OCI-LY7 (cell line): ENCODE measurements at regions not wholly inside any gene's neighbourhood (a gene's known extent, or its start where the extent isn't known, plus 50 kb on each side); places are given as distances from the start of the nearest gene placed in this dataset.

Experiments used
- BruUV-seq: library from RNA; stranded (reverse); fragments of 400-500 nt; replicated peaks from 2 replicates; lab custom pipeline; 2021; lab: Mats Ljungman, UMichigan
- CTCF ChIA-PET: fragments of 300-600 bp; sonication (Branson Sonifier 250); formaldehyde crosslinking; loops from one replicate; lab custom pipeline; 2022; ENCODE audit warnings: antibody characterized with exemption; ENCODE audit not compliant: unreplicated experiment; lab: Charles Lee
- POLR2A ChIA-PET: fragments of 300-600 bp; sonication (Branson Sonifier 250); formaldehyde crosslinking; loops from one replicate; lab custom pipeline; 2022; ENCODE audit warnings: antibody characterized with exemption; lab: Charles Lee
- DNase-seq: peaks from one replicate; pipeline ENCODE4 v3.0.0-alpha.2; 2015; ENCODE audit warnings: low spot score
- H2AFZ ChIP-seq: fragments of 200-600 bp; sonication (generic), shearing (Covaris generic); 2 replicates; pipeline ENCODE4 v1.6.1; 2014; ENCODE audit warnings: mild to moderate bottlenecking, antibody characterized with exemption, low read length, moderate library complexity
- H3K27ac ChIP-seq: fragments of 200-600 bp; sonication (generic); 2 replicates; pipeline ENCODE4 v1.5.1; 2014; ENCODE audit warnings: mixed run types, low read depth, mild to moderate bottlenecking, moderate library complexity, low read length, inconsistent platforms; ENCODE audit not compliant: poor library complexity, severe bottlenecking
- H3K36me3 ChIP-seq: fragments of 200-600 bp; sonication (generic); 2 replicates; pipeline ENCODE4 v1.6.1; 2014; ENCODE audit warnings: mild to moderate bottlenecking, antibody characterized with exemption, low read length, moderate library complexity, mixed read lengths; ENCODE audit not compliant: insufficient read depth
- H3K4me1 ChIP-seq: fragments of 200-600 bp; sonication (generic); 2 replicates; pipeline ENCODE4 v1.5.1; 2014; ENCODE audit warnings: mild to moderate bottlenecking, low read length; ENCODE audit not compliant: insufficient read depth, poor library complexity, severe bottlenecking
- H3K4me2 ChIP-seq: fragments of 200-600 bp; sonication (generic); 2 replicates; pipeline ENCODE4 v1.6.1; 2014; ENCODE audit warnings: mild to moderate bottlenecking, low read length
- H3K4me3 ChIP-seq: fragments of 200-600 bp; sonication (generic); 2 replicates; pipeline ENCODE4 v1.5.1; 2014; ENCODE audit warnings: mild to moderate bottlenecking, low read depth, low read length; ENCODE audit not compliant: poor library complexity, severe bottlenecking
- H3K79me2 ChIP-seq: fragments of 200-600 bp; sonication (generic); 2 replicates; pipeline ENCODE4 v1.6.1; 2016; ENCODE audit warnings: low read depth, mild to moderate bottlenecking, low read length, moderate library complexity, mixed read lengths; ENCODE audit not compliant: insufficient read depth
- H3K9me2 ChIP-seq: fragments of 200-600 bp; sonication (generic); 2 replicates; pipeline ENCODE4 v1.6.1; 2016; ENCODE audit warnings: mild to moderate bottlenecking, low read length, mixed read lengths; ENCODE audit not compliant: insufficient read depth
- H3K9me3 ChIP-seq: fragments of 200-600 bp; sonication (generic); 2 replicates; pipeline ENCODE4 v1.6.1; 2014; ENCODE audit warnings: mild to moderate bottlenecking, mixed run types, low read length, mixed read lengths
- H4K20me1 ChIP-seq: fragments of 200-600 bp; sonication (generic); 2 replicates; pipeline ENCODE4 v1.6.1; 2014; ENCODE audit warnings: mild to moderate bottlenecking, antibody characterized with exemption, low read length, moderate library complexity, mixed read lengths; ENCODE audit not compliant: insufficient read depth
- CTCF ChIP-seq: fragments of 200-600 bp; sonication (generic); conservative IDR thresholded peaks from 2 replicates; pipeline ENCODE4 v1.5.1; 2014; ENCODE audit warnings: mild to moderate bottlenecking, antibody characterized with exemption, low read length, moderate library complexity, mixed read lengths
- EZH2phosphoT487 ChIP-seq: fragments of 200-600 bp; sonication (generic); IDR thresholded peaks from 2 replicates; pipeline ENCODE4 v1.6.1; 2018; ENCODE audit warnings: low read depth, borderline replicate concordance, mild to moderate bottlenecking, mixed run types, antibody characterized with exemption, low read length, moderate library complexity, mixed read lengths
- intact Hi-C: fragments of 100-400 bp; cut with micrococcal nuclease; formaldehyde crosslinking; loops from one replicate; pipeline ENCODE4 v1.10.0; 2022; ENCODE audit not compliant: unreplicated experiment

- H3K27ac ChIP-seq = no peak overlapping the region
- H3K4me3 ChIP-seq = no peak overlapping the region
- no peak overlapping the region for H3K4me2 ChIP-seq
- peaks cover 13% of the 10 kb centered on the region; the same call in 1 of the 2 replicates for H3K9me3 ChIP-seq
- no peaks in the 10 kb centered on the region for H3K79me2 ChIP-seq
- intact Hi-C loops = no loop called here
- H2AFZ ChIP-seq = no peak overlapping the region
- CTCF ChIA-PET = no interaction called here
- POLR2A ChIA-PET = interaction anchor here (0.7 kb wide), 1 partner anchor 470 kb away, joined by 3 read pairs; no protein-coding TSS in a partner anchor
- no peak for DNase-seq
- no peaks in the 10 kb centered on the region for H3K9me2 ChIP-seq
- no TSS peak for BruUV-seq
- H4K20me1 ChIP-seq = no peaks in the 10 kb centered on the region
- TF ChIP-seq CTCF (no peak), EZH2phosphoT487 (no peak)
- no peaks in the 10 kb centered on the region for H3K36me3 ChIP-seq
- no peaks in the 10 kb centered on the region for H3K4me1 ChIP-seq
Measured at GRCh38 chr21:22456241-22456640, 1458.0 kb downstream of the NCAM2 start.

- H3K27ac ChIP-seq = no peak overlapping the region
- H3K9me2 ChIP-seq = no peaks in the 10 kb centered on the region
- peaks cover 5% of the 10 kb centered on the region for H3K9me3 ChIP-seq
- POLR2A ChIA-PET = no interaction called here
- no peak for TF ChIP-seq CTCF
- no peak overlapping the region for H2AFZ ChIP-seq
- no peak overlapping the region for H3K4me2 ChIP-seq
- no peak overlapping the region for H3K4me3 ChIP-seq
- no peaks in the 10 kb centered on the region for H3K36me3 ChIP-seq
- no peak for DNase-seq
- BruUV-seq = no TSS peak
- CTCF ChIA-PET = no interaction called here
- intact Hi-C loops = no loop called here
- H3K79me2 ChIP-seq = no peaks in the 10 kb centered on the region
- no peaks in the 10 kb centered on the region for H3K4me1 ChIP-seq
- H4K20me1 ChIP-seq = no peaks in the 10 kb centered on the region
Measured at GRCh38 chr21:22468893-22469292, 1470.7 kb downstream of the NCAM2 start.

- Histone ChIP-seq H3K9me3 (peaks cover 11% of the 10 kb centered on the region; the same call in 1 of the 2 replicates), H3K36me3 (no peaks in the 10 kb centered on the region), H3K9me2 (no peaks in the 10 kb centered on the region), H3K79me2 (no peaks in the 10 kb centered on the region), H3K4me1 (no peaks in the 10 kb centered on the region), H3K27ac (no peak overlapping the region), H3K4me2 (no peak overlapping the region), H4K20me1 (no peaks in the 10 kb centered on the region), H3K4me3 (no peak overlapping the region), H2AFZ (no peak overlapping the region)
- ChIA-PET POLR2A (no interaction called here), CTCF (no interaction called here)
- intact Hi-C loops = no loop called here
- TF ChIP-seq EZH2phosphoT487 = no peak
- BruUV-seq = no TSS peak
- DNase-seq = no peak
Measured at GRCh38 chr21:22474403-22474802, 1476.2 kb downstream of the NCAM2 start.
